Activated CD8-positive, alpha-beta memory T cell treated with anti-CD3 and anti-CD28 coated beads for 1 hour (primary cell): ENCODE measurements at regions not wholly inside any gene's neighbourhood (a gene's known extent, or its start where the extent isn't known, plus 50 kb on each side); places are given as distances from the start of the nearest gene placed in this dataset.

Experiments used
- DNase-seq, 2 donors: peaks; one replicate each; pipeline ENCODE4 v3.0.0-alpha.2; 2020; ENCODE audit warnings: low read depth in 1 of 2; ENCODE audit errors: extremely low read depth in 1 of 2

GRCh38 chr2:61722800-61723199 is 131.1 kb downstream of the FAM161A start:
- no peak for DNase-seq

DNA sequence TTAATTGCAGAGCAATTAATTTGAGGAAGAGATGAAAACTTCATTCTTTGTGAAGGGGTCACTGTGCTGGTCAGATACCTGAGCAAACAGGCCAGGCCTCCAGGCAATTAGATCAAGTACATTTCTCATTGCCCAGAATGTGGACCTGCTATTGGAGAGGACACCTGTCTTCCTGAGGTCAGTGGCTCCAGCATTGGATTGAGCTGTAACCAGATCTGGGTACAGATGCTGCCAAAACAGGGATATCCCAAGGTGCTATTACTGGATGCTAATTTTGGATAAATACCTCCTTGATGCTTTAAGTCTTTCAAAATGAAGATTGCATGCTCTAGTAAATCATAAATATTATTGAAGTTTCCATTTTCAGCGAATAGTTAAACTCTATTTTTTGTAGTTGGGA is 131.5 kb downstream of the FAM161A start:
- no peak for DNase-seq

DNA sequence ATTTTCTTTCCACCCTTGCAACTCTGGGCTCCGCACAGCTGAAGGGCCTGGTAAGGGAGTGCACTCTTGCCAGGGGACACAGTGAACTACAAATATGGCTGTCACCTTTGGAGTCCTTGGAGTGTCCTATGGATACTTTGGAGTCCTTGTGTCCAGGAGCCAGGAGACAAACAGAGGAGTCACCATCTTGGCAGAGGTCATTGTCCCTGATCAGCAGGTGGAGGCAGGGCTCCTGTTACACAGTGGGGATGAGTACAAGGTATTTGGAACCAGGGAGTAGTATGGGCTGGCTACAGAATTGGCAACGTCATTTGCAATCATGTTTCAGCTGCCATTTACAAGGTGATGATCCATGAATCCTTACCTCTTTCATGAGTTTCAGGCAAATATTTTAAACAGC is 132.5 kb downstream of the FAM161A start:
- no peak for DNase-seq

GRCh38 chr2:61720911-61721310 is 132.9 kb downstream of the FAM161A start:
- DNase-seq: no peak

DNA sequence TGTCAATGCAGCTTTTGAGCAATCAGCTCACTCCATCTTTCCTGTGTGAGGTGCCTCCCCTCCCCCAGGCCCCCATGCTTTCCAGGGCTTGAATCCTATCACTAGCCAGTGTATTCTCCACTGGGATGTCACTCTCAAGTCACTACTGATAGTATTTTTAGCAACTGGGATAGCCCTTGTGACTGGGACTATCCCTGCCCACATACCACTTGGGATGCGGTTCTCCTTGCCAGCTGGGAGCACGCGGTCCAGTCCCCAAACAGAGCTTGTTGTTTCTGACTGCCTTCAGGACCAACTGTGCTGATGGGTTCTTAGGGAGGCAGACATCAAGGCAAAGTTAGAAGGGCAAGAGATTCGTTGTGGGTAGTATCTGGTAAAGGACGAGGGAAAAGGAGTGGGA is 134.9 kb downstream of the FAM161A start:
- no peak for DNase-seq

GRCh38 chr2:61715506-61715905 is 138.4 kb downstream of the FAM161A start:
- no peak for DNase-seq

DNA sequence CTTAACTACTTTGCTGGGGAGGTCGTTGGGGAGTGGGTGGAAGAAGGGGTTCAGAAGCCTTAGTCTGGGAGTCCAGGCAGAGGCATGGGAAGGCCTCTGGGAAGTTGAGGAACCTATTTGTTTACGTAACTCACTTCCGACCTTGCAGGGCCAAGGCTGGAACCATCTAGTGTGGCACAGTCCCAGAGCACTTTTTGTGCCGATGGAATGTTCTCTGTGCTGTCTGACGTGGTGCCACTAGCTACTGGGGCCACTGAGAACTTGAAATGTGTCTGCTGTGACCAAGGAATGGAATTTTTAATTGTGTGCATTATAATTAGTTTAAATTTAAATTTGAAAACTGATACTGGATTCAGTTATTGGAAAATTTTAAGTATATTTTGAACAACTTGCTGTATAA is 139.7 kb downstream of the FAM161A start:
- no peak for DNase-seq

DNA sequence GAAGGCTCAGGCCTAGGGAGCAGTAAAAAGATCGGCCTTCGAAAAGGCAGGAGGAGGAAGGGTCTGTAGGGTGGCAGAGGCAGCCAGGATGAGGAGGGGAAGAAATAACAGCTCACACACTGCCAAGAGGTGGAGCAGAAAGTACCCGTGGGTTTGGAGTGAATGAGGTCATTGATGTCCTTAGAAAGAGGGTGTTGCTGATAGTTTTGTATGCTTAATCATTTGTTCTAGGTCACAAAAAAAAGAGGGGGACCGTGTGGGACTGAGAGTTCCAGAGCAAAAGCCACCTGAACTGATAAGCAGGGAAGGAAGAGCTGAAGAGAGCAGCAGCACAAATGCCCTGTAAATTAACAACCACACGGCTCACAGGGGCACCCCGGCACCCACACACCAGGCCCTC is 140.4 kb downstream of the FAM161A start:
- DNase-seq: no peak

GRCh38 chr2:61712060-61712459 is 141.8 kb downstream of the FAM161A start:
- DNase-seq: no peak

- DNase-seq: no peak
Observed at GRCh38 chr2:61710711-61711110, 143.1 kb downstream of the FAM161A start.

- no peak for DNase-seq
Observed at GRCh38 chr2:61707984-61708852, 145.6 kb downstream of the FAM161A start.

GRCh38 chr2:61705625-61706024 is 148.2 kb downstream of the FAM161A start:
- no peak for DNase-seq

DNA sequence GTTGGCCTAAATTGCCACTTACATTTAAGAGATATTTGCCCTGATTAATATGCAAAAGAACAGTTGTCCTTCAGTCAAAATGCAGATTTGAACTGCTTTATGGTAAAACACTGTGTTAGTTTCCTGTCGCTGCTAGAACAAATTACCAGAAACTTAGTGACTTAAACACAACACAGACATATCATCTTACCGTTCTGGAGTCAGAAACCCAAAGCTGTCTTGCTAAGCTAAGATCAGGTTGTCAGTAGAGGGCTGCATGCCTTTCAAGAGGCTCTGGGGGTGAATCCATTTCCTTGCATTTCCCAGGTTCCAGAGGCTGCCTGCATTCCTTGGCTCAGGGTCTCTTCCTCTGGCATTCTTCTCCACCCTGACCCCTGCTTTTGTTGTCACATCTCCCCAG is 149.5 kb downstream of the FAM161A start:
- no peak for DNase-seq

- DNase-seq: no peak
Observed at GRCh38 chr2:61702088-61702467, 151.8 kb downstream of the FAM161A start.

DNA sequence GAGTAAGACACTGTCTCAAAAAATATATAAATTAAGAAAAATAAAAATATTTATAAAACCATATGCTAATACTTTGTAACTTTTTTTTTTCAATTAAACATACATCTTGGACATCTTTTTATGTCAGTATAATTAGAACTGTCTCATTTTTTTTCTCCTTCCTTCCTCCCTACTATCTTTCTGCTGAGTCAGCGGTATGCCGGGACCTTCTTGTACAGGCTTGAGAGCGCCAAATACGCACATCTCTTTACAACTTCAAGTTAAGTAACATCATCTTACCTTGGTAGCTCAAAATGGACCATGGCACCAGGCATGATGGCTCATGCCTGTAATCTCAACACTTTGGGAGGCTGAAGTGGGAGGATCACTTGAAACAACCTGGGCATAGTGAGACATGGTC is 153.4 kb downstream of the FAM161A start:
- DNase-seq: no peak

DNA sequence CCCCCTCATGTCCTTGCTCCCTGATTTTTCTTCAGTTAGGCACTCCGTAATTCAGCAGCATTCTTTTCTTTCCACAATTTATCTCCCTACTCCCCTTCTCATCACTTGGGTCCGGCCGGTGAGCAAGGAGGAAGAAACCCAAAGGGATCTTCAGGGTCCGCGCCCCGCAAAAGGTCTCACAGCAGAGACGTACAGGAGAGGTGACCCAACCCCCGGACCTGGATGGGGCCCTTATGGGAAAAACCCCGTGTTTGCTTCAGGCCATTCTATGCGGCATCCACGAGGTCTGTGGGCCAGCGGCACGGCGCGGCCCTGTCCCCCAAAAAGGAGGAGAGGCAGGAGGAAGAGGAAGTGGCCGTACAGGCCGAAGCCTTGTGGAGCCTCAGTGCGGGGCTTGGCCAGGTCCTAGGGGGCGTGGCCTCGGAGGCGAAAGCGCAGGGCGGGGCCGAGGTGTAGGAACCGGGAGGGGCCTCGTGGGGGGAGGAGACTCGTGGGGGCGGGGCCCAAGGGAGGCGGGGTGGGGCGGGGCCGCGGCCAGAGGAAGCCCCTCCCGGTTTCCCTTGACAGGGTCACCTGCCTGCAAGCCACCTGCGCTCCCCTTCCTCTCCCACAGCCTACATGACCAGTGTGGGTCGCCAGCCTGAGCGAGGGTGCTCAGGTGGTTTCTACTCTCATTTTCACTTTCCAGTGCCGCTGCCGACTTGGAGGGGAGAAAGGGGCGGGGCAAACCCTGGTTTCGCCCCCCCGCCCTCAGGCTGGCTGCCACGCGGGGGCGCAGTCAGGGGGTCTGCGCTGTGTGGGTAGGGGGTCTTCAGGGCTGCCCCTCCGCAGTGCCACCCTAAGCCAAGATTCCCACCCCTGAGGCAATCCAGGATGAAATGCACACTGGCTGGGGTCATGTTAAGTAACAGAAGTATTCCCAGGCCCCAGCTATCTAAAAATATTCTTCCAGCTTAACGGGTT is 156.4 kb upstream of the XPO1 start:
- DNase-seq: peak; percentile 48 to 79

DNA sequence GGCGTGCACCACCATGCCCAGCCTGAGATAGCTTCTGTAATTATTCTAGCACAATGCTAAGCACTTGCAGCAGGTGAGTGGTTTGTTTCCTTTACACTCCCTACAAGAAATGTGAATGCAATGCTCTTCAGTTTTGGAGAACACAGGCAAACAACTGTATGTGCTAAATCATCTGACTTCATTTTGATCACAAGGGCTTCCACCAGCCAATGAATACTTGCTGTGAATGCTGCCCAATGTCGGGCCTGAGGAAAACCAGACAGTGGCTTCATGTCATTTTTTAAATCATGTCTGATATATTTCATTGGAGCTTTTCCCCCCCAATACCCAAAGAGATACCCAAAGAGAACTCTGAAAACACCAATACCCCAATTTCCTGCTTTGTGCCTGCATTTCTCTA is 155.6 kb upstream of the XPO1 start:
- no peak for DNase-seq

DNA sequence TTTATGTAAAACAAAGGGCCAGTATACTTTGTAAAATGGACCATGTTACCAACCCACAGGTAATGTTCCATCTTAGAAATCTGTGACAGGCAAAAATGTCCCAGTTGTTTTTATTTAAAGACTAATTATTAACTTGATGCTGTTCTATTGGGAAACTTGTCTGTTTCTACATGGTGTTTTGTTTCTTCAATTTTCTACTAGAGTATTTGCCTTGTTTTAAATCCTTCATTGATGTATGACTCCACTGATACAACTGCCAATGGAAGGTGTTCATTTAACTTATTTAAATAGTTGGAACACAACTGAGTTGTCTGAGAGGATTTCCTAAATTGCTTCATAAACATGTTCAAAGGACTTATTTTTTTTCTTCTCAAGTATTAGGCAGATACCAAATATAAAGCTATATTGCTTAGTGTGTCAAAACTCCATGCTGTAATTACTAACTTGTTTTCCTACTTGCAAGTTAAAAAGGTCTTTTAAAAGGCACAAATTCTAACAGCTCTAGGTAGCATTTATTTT is 152.0 kb upstream of the XPO1 start:
- DNase-seq: no peak

- DNase-seq: no peak
Observed at GRCh38 chr2:61689568-61689967, 151.4 kb upstream of the XPO1 start.

GRCh38 chr2:61688369-61689334 is 150.5 kb upstream of the XPO1 start:
- DNase-seq: no peak
